HepG2 (cell line): ENCODE measurements at regions not wholly inside any gene's neighbourhood (a gene's known extent, or its start where the extent isn't known, plus 50 kb on each side); places are given as distances from the start of the nearest gene placed in this dataset.

Experiments
- ATAC-seq: fragments of 200-7000 bp; cut with Tn5 transposase; 3 replicates; pipeline ENCODE4 v1.9.1; 2020; ENCODE audit warnings: mild to moderate bottlenecking, moderate library complexity
- BruUV-seq: library from RNA; stranded (reverse); fragments of 400-500 nt; replicated peaks from 2 replicates; lab custom pipeline; 2021; lab: Mats Ljungman, UMichigan
- CTCF ChIA-PET: fragments of 300-600 bp; formaldehyde crosslinking; extraction: SDS; loops from one replicate; lab custom pipeline; 2021; ENCODE audit warnings: low total read pairs, inconsistent platforms, low intra/inter-chr PET ratio; lab: Yijun Ruan, JAX
- POLR2A ChIA-PET: fragments of 350-600 bp; sonication (Branson Sonifier 250); formaldehyde crosslinking; loops from one replicate; lab custom pipeline; 2020; ENCODE audit warnings: antibody characterized with exemption, inconsistent platforms; lab: Yijun Ruan, JAX
- DNase-seq: peaks from one replicate; pipeline ENCODE4 v3.0.0-alpha.2; 2015; ENCODE audit warnings: low spot score
- FAIRE-seq: peaks from 3 replicates; lab custom pipeline; 2011; peaks lifted over from hg19 to GRCh38; lab: Jason Lieb, UNC
- H2AFZ ChIP-seq: one replicate; pipeline ENCODE4 v1.6.1; 2011; ENCODE audit warnings: low read length, inconsistent platforms
- H3K27ac ChIP-seq: fragments of 300-600 bp; 3 replicates; pipeline ENCODE4 v1.8.0; 2011; ENCODE audit warnings: mixed run types, mild to moderate bottlenecking, mixed read lengths, low read length, inconsistent platforms; ENCODE audit not compliant: insufficient read depth; ENCODE audit errors: extremely low read length
- H3K27me3 ChIP-seq, 2 experiments: fragments of 200-600 bp in 1 of 2; 2 replicates in 1 of 2; 3 replicates in 1 of 2; pipeline versions ENCODE4 v1.6.0 to v1.8.0; 2011; ENCODE audit warnings: low read length in 2 of 2, mild to moderate bottlenecking in 2 of 2, moderate library complexity in 2 of 2, inconsistent platforms in 1 of 2; ENCODE audit not compliant: insufficient read depth in 2 of 2, control insufficient read depth in 1 of 2
- H3K36me3 ChIP-seq, 2 experiments: fragments of 200-600 bp in 1 of 2; replicated peaks in 1 of 2; 2 replicates in 1 of 2; 3 replicates in 1 of 2; pipeline versions ENCODE4 v1.5.1 to v1.8.0; 2011; ENCODE audit warnings: low read length in 2 of 2, inconsistent platforms in 1 of 2; ENCODE audit not compliant: insufficient read depth in 2 of 2, control insufficient read depth in 1 of 2
- H3K4me1 ChIP-seq: 2 replicates; pipeline ENCODE4 v1.5.1; 2012; ENCODE audit warnings: low read length, inconsistent platforms; ENCODE audit not compliant: insufficient read depth
- H3K4me2 ChIP-seq: 2 replicates; pipeline ENCODE4 v1.6.0; 2011; ENCODE audit warnings: low read depth, low read length, inconsistent platforms
- H3K4me3 ChIP-seq, 3 experiments: fragments of 200-600 bp in 1 of 3; sonication (generic), shearing (Covaris generic) in 1 of 3; replicated peaks in 1 of 3; 2 replicates each; pipeline ENCODE4 v1.5.1; 2011 to 2016; ENCODE audit warnings: low read length in 3 of 3, inconsistent platforms in 2 of 3, low read depth in 2 of 3, mild to moderate bottlenecking in 2 of 3, control low read depth in 1 of 3, mixed read lengths in 1 of 3; ENCODE audit not compliant: insufficient read depth in 1 of 3
- H3K79me2 ChIP-seq: one replicate; pipeline ENCODE4 v1.6.1; 2011; ENCODE audit warnings: low read length, inconsistent platforms; ENCODE audit not compliant: insufficient read depth
- H3K9ac ChIP-seq: 2 replicates; pipeline ENCODE4 v1.6.0; 2011; ENCODE audit warnings: mild to moderate bottlenecking, low read depth, low read length, inconsistent platforms; ENCODE audit not compliant: insufficient read depth
- H3K9me3 ChIP-seq: 2 replicates; pipeline ENCODE4 v1.5.1; 2012; ENCODE audit warnings: mild to moderate bottlenecking, low read length
- H4K20me1 ChIP-seq: 2 replicates; pipeline ENCODE4 v1.6.0; 2011; ENCODE audit warnings: inconsistent platforms, mild to moderate bottlenecking, low read length, moderate library complexity; ENCODE audit not compliant: insufficient read depth
- E2F1 ChIP-seq: sonication (generic); formaldehyde crosslinking; IDR thresholded peaks from 2 replicates; pipeline ENCODE4 v1.5.0; 2020; ENCODE audit warnings: missing genetic modification reagents
- GLI4 ChIP-seq: sonication (generic); formaldehyde crosslinking; IDR thresholded peaks from 2 replicates; pipeline ENCODE4 v1.5.1; 2020; ENCODE audit warnings: missing genetic modification reagents, mild to moderate bottlenecking, moderate library complexity, borderline replicate concordance
- HOXA7 ChIP-seq: sonication (generic); formaldehyde crosslinking; IDR thresholded peaks from 2 replicates; pipeline ENCODE4 v1.8.1; 2022; ENCODE audit warnings: mild to moderate bottlenecking, missing genetic modification reagents, moderate library complexity
- JUN ChIP-seq: sonication (generic); formaldehyde crosslinking; IDR thresholded peaks from 2 replicates; pipeline ENCODE4 v1.4.0; 2020; ENCODE audit warnings: mild to moderate bottlenecking, missing genetic modification reagents
- MBNL3 ChIP-seq: fragments of 250-450 bp; sonication (Bioruptor Pico); conservative IDR thresholded peaks from 2 replicates; pipeline ENCODE4 v1.8.0; 2022; ENCODE audit warnings: mild to moderate bottlenecking, inconsistent platforms
- NFYC ChIP-seq: IDR thresholded peaks from 2 replicates; pipeline ENCODE4 v1.6.1; 2016; ENCODE audit warnings: missing genetic modification reagents, missing compliant biosample characterization
- NR2C2 ChIP-seq: sonication (generic); formaldehyde crosslinking; IDR thresholded peaks from 2 replicates; pipeline ENCODE4 v1.4.0; 2020; ENCODE audit warnings: missing genetic modification reagents, mild to moderate bottlenecking, moderate library complexity, borderline replicate concordance
- PHF8 ChIP-seq: sonication (generic); formaldehyde crosslinking; IDR thresholded peaks from 2 replicates; pipeline ENCODE4 v1.5.0; 2020; ENCODE audit warnings: missing genetic modification reagents
- ZBTB10 ChIP-seq: sonication (generic); formaldehyde crosslinking; IDR thresholded peaks from 2 replicates; pipeline ENCODE4 v1.4.0; 2020; ENCODE audit warnings: missing genetic modification reagents, borderline replicate concordance
- ZNF136 ChIP-seq: sonication (generic); formaldehyde crosslinking; IDR thresholded peaks from 2 replicates; pipeline ENCODE4 v1.8.1; 2022; ENCODE audit warnings: low read depth, mild to moderate bottlenecking, moderate library complexity, missing genetic modification reagents
- ZNF180 ChIP-seq: sonication (generic); formaldehyde crosslinking; IDR thresholded peaks from 2 replicates; pipeline ENCODE4 v1.4.0; 2020; ENCODE audit warnings: low read depth, missing genetic modification reagents, borderline replicate concordance
- ZNF333 ChIP-seq: sonication (generic); formaldehyde crosslinking; IDR thresholded peaks from 2 replicates; pipeline ENCODE4 v1.4.0; 2020; ENCODE audit warnings: mild to moderate bottlenecking, missing genetic modification reagents, borderline replicate concordance
- ZNF343 ChIP-seq: sonication (generic); formaldehyde crosslinking; IDR thresholded peaks from 2 replicates; pipeline ENCODE4 v1.4.0; 2020; ENCODE audit warnings: mild to moderate bottlenecking, missing genetic modification reagents
- ZNF563 ChIP-seq: sonication (generic); formaldehyde crosslinking; IDR thresholded peaks from 2 replicates; pipeline ENCODE4 v1.8.0; 2022; ENCODE audit warnings: mild to moderate bottlenecking, moderate library complexity, missing genetic modification reagents
- ZSCAN31 ChIP-seq: sonication (generic); formaldehyde crosslinking; IDR thresholded peaks from 2 replicates; pipeline ENCODE4 v1.5.0; 2020; ENCODE audit warnings: low read depth, mild to moderate bottlenecking, missing genetic modification reagents
- ZSCAN9 ChIP-seq: IDR thresholded peaks from 2 replicates; pipeline ENCODE4 v1.6.1; 2016; ENCODE audit warnings: borderline replicate concordance
- WGBS: methylation state at CpG from one replicate; pipeline ENCODE4 v1.1.6; 2017; ENCODE audit warnings: low lambda C conversion rate; 5-methylcytosine and 5-hydroxymethylcytosine counted together
- in situ Hi-C: cut with HindIII; loops from 2 replicates; pipeline ENCODE4 v1.10.0; 2017; ENCODE audit warnings: low pct_unique_long_range_greater_than_20kb; ENCODE audit not compliant: extremely low pct_ligation_motif_present
- intact Hi-C: fragments of 100-400 bp; cut with micrococcal nuclease; formaldehyde crosslinking; loops from one replicate; pipeline ENCODE4 v1.10.0; 2022; ENCODE audit not compliant: unreplicated experiment

GRCh38 chr13:19069684-19070397 is 111.8 kb downstream of the TUBA3C start:
- ChIA-PET CTCF (no interaction called here), POLR2A (no interaction called here)
- no peaks in the 10 kb centered on the region for H4K20me1 ChIP-seq
- peaks cover 28% of the 10 kb centered on the region for H3K9me3 ChIP-seq
- no peak overlapping the region for H3K4me3 ChIP-seq
- BruUV-seq, result no TSS peak
- H3K36me3 ChIP-seq, result no peaks in the 10 kb centered on the region
- in situ Hi-C loops (no loop called here), intact Hi-C loops (no loop called here)
- WGBS, result 8% methylated on average over 4 of the region's 5 CpGs
- no peak for TF ChIP-seq E2F1 (CRISPR knock-in tag)
- H3K4me2 ChIP-seq, result no peak overlapping the region
- H3K79me2 ChIP-seq, result no peaks in the 10 kb centered on the region
- DNase-seq (no peak), ATAC-seq (no peak), FAIRE-seq (no peak)
- no peak overlapping the region for H3K27ac ChIP-seq
- H3K9ac ChIP-seq, result no peak overlapping the region
- no peaks in the 10 kb centered on the region for H3K4me1 ChIP-seq
- H3K27me3 ChIP-seq, result no peaks in the 10 kb centered on the region
- no peak overlapping the region for H2AFZ ChIP-seq

- H3K9me3 ChIP-seq, result peaks cover 38% of the 10 kb centered on the region
- no peaks in the 10 kb centered on the region for H3K79me2 ChIP-seq
- intact Hi-C loops, result no loop called here
- H3K36me3 ChIP-seq, result no peaks in the 10 kb centered on the region
- POLR2A ChIA-PET, result no interaction called here
- DNase-seq, result no peak
- no TSS peak for BruUV-seq
- no peak for FAIRE-seq
- in situ Hi-C loops, result no loop called here
- no peak overlapping the region for H3K27ac ChIP-seq
- H3K4me3 ChIP-seq, result no peak overlapping the region
- 13% methylated on average over 2 of the region's 2 CpGs for WGBS
- no peak overlapping the region for H3K9ac ChIP-seq
- H2AFZ ChIP-seq, result no peak overlapping the region
- CTCF ChIA-PET, result no interaction called here
- no peaks in the 10 kb centered on the region for H4K20me1 ChIP-seq
- ATAC-seq, result no peak
- H3K27me3 ChIP-seq, result no peaks in the 10 kb centered on the region
- no peak overlapping the region for H3K4me2 ChIP-seq
- no peak for TF ChIP-seq ZNF563
- TF ChIP-seq NR2C2 (CRISPR knock-in tag), result no peak
- TF ChIP-seq MBNL3 (CRISPR knock-in tag), result no peak
- no peak for TF ChIP-seq ZNF333 (CRISPR knock-in tag)
- TF ChIP-seq NFYC (CRISPR knock-in tag), result no peak
- no peak for TF ChIP-seq ZNF343 (CRISPR knock-in tag)
- TF ChIP-seq ZNF136 (CRISPR knock-in tag), result no peak
- no peak for TF ChIP-seq ZSCAN9 (CRISPR knock-in tag)
- no peak for TF ChIP-seq GLI4
- TF ChIP-seq JUN (CRISPR knock-in tag), result no peak
- no peak for TF ChIP-seq PHF8
- no peak for TF ChIP-seq ZNF180
- no peak for TF ChIP-seq HOXA7 (CRISPR knock-in tag)
- no peak for TF ChIP-seq ZBTB10
- no peak for TF ChIP-seq ZSCAN31 (CRISPR knock-in tag)
- H3K4me1 ChIP-seq, result no peaks in the 10 kb centered on the region
These were observed 112.9 kb downstream of the TUBA3C start for GRCh38 chr13:19068691-19069090.
